CD14-positive monocyte (primary cell): ENCODE measurements at regions not wholly inside any gene's neighbourhood (a gene's known extent, or its start where the extent isn't known, plus 50 kb on each side); places are given as distances from the start of the nearest gene placed in this dataset.

Source experiments
- DNase-seq, 3 donors: peaks; one replicate each; pipeline ENCODE4 v3.0.0-alpha.2; 2011 to 2022
- H2AFZ ChIP-seq: 2 replicates; pipeline ENCODE4 v1.6.0; 2012; ENCODE audit warnings: mild to moderate bottlenecking, low read depth, low read length, inconsistent platforms; ENCODE audit not compliant: insufficient read depth, poor library complexity, severe bottlenecking
- H3K27ac ChIP-seq, 2 donors: 1 replicate in 1 of 2; 2 replicates in 1 of 2; pipeline ENCODE4 v1.5.1; 2012 to 2013; ENCODE audit warnings: low read length in 2 of 2, control low read depth in 1 of 2, inconsistent platforms in 1 of 2, low read depth in 1 of 2, mild to moderate bottlenecking in 1 of 2
- H3K27me3 ChIP-seq, 2 donors: one replicate each; pipeline versions ENCODE4 v1.6.0 to v1.6.1; 2011 to 2013; ENCODE audit warnings: low read length in 2 of 2; ENCODE audit not compliant: control insufficient read depth in 2 of 2, insufficient read depth in 2 of 2
- H3K36me3 ChIP-seq, 2 donors: replicated peaks in 1 of 2; 1 replicate in 1 of 2; 2 replicates in 1 of 2; pipeline versions ENCODE4 v1.5.1 to v1.6.1; 2012 to 2013; ENCODE audit warnings: low read length in 2 of 2, control low read depth in 1 of 2, inconsistent platforms in 1 of 2, mild to moderate bottlenecking in 1 of 2; ENCODE audit not compliant: insufficient read depth in 2 of 2, control insufficient read depth in 1 of 2
- H3K4me1 ChIP-seq, 2 donors: 1 replicate in 1 of 2; 2 replicates in 1 of 2; pipeline versions ENCODE4 v1.5.1 to v1.6.1; 2012 to 2013; ENCODE audit warnings: low read length in 2 of 2, control low read depth in 1 of 2, inconsistent platforms in 1 of 2, mild to moderate bottlenecking in 1 of 2, moderate library complexity in 1 of 2; ENCODE audit not compliant: insufficient read depth in 2 of 2, control insufficient read depth in 1 of 2
- H3K4me2 ChIP-seq: replicated peaks from 2 replicates; pipeline ENCODE3; 2012; ENCODE audit warnings: low read length, moderate library complexity, mild to moderate bottlenecking; ENCODE audit not compliant: poor library complexity, severe bottlenecking; ENCODE audit errors: extremely low read depth
- H3K4me3 ChIP-seq, 3 experiments: fragments of 200-600 bp in 1 of 3; sonication (generic) in 1 of 3; replicated peaks in 1 of 3; 1 replicate in 2 of 3; 2 replicates in 1 of 3; pipeline ENCODE4 v1.5.1; 2011 to 2013; ENCODE audit warnings: low read length in 3 of 3, mild to moderate bottlenecking in 3 of 3, control low read depth in 2 of 3, low read depth in 2 of 3, inconsistent platforms in 1 of 3, moderate library complexity in 1 of 3
- H3K79me2 ChIP-seq: 2 replicates; pipeline ENCODE4 v1.6.0; 2012; ENCODE audit warnings: mild to moderate bottlenecking, control low read depth, inconsistent platforms, low read length, moderate library complexity; ENCODE audit not compliant: insufficient read depth
- H3K9ac ChIP-seq: 2 replicates; pipeline ENCODE4 v1.6.0; 2017; ENCODE audit warnings: low read length, mild to moderate bottlenecking; ENCODE audit not compliant: insufficient read depth, poor library complexity, severe bottlenecking
- H3K9me3 ChIP-seq, 2 donors: replicated peaks in 1 of 2; 1 replicate in 1 of 2; 2 replicates in 1 of 2; pipeline versions ENCODE4 v1.5.1 to v1.6.1; 2012 to 2013; ENCODE audit warnings: low read length in 2 of 2, control low read depth in 1 of 2; ENCODE audit not compliant: control insufficient read depth in 1 of 2, insufficient read depth in 1 of 2
- H4K20me1 ChIP-seq: 2 replicates; pipeline ENCODE4 v1.6.0; 2012; ENCODE audit warnings: mild to moderate bottlenecking, low read length, control low read depth, moderate library complexity; ENCODE audit not compliant: insufficient read depth
- H3K27ac Mint-ChIP-seq, 7 donors: one replicate each; pipeline ENCODE4 v1.8.0; 2020; ENCODE audit warnings: mild to moderate bottlenecking in 7 of 7, mixed read lengths in 7 of 7, moderate library complexity in 6 of 7, inconsistent platforms in 2 of 7
- H3K27me3 Mint-ChIP-seq, 3 donors: one replicate each; pipeline ENCODE4 v1.8.0; 2021 to 2022; ENCODE audit warnings: low read depth in 3 of 3, mild to moderate bottlenecking in 3 of 3, mixed read lengths in 3 of 3, moderate library complexity in 3 of 3, inconsistent platforms in 1 of 3
- H3K36me3 Mint-ChIP-seq, 2 donors: one replicate each; pipeline ENCODE4 v1.8.0; 2020; ENCODE audit warnings: mixed read lengths in 2 of 2, inconsistent platforms in 1 of 2, mild to moderate bottlenecking in 1 of 2
- H3K4me1 Mint-ChIP-seq: one replicate; pipeline ENCODE4 v1.8.0; 2020; ENCODE audit warnings: mild to moderate bottlenecking, mixed read lengths
- H3K4me3 Mint-ChIP-seq, 2 donors: one replicate each; pipeline ENCODE4 v1.8.0; 2020; ENCODE audit warnings: mild to moderate bottlenecking in 2 of 2, mixed read lengths in 2 of 2, moderate library complexity in 1 of 2
- H3K9me3 Mint-ChIP-seq, 7 donors: one replicate each; pipeline ENCODE4 v1.8.0; 2020 to 2022; ENCODE audit warnings: mixed read lengths in 7 of 7, mild to moderate bottlenecking in 6 of 7, moderate library complexity in 6 of 7, inconsistent platforms in 2 of 7
- WGBS: methylation state at CpG from one replicate; pipeline ENCODE4 v1.1.5; 2013; ENCODE audit warnings: missing lambda C conversion rate; ENCODE audit not compliant: insufficient coverage; 5-methylcytosine and 5-hydroxymethylcytosine counted together
- intact Hi-C, 2 donors: fragments of 100-400 bp; cut with micrococcal nuclease; formaldehyde crosslinking; loops; one replicate each; pipeline versions ENCODE4 v1.15.0 to v1.15.1; 2023
- TF ChIP-seq, protein P1 (sequence below): fragments of 200-600 bp; IDR thresholded peaks from one replicate; pipeline ENCODE4 v1.8.0; 2022; ENCODE audit warnings: antibody characterized with exemption, mild to moderate bottlenecking

- intact Hi-C loops, result no loop called here
- Histone ChIP-seq H3K36me3 (no peaks in the 10 kb centered on the region), H2AFZ (no peak overlapping the region), H3K27ac (no peak overlapping the region), H3K27me3 (no peaks in the 10 kb centered on the region), H4K20me1 (no peaks in the 10 kb centered on the region), H3K9ac (no peak overlapping the region), H3K4me2 (no peak overlapping the region), H3K4me3 (no peak overlapping the region), H3K79me2 (no peaks in the 10 kb centered on the region), H3K4me1 (no peaks in the 10 kb centered on the region), H3K9me3 (peaks cover 0 to 10% of the 10 kb centered on the region in 2 donors)
- TF ChIP-seq, protein P1, sequence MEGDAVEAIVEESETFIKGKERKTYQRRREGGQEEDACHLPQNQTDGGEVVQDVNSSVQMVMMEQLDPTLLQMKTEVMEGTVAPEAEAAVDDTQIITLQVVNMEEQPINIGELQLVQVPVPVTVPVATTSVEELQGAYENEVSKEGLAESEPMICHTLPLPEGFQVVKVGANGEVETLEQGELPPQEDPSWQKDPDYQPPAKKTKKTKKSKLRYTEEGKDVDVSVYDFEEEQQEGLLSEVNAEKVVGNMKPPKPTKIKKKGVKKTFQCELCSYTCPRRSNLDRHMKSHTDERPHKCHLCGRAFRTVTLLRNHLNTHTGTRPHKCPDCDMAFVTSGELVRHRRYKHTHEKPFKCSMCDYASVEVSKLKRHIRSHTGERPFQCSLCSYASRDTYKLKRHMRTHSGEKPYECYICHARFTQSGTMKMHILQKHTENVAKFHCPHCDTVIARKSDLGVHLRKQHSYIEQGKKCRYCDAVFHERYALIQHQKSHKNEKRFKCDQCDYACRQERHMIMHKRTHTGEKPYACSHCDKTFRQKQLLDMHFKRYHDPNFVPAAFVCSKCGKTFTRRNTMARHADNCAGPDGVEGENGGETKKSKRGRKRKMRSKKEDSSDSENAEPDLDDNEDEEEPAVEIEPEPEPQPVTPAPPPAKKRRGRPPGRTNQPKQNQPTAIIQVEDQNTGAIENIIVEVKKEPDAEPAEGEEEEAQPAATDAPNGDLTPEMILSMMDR, result no peak
- H3K36me3 Mint-ChIP-seq, result no peaks in the 10 kb centered on the region
- no peak for DNase-seq
- H3K4me1 Mint-ChIP-seq, result peaks cover 6% of the 10 kb centered on the region
- peaks cover 9 to 23% (median 18%) of the 10 kb centered on the region in 7 donors for H3K9me3 Mint-ChIP-seq
- no peak overlapping the region for H3K4me3 Mint-ChIP-seq
- no peaks in the 10 kb centered on the region for H3K27me3 Mint-ChIP-seq
- H3K27ac Mint-ChIP-seq, result no peak overlapping the region
Measured at GRCh38 chr4:38452009-38452408, 212.0 kb upstream of the KLF3 start.

DNA sequence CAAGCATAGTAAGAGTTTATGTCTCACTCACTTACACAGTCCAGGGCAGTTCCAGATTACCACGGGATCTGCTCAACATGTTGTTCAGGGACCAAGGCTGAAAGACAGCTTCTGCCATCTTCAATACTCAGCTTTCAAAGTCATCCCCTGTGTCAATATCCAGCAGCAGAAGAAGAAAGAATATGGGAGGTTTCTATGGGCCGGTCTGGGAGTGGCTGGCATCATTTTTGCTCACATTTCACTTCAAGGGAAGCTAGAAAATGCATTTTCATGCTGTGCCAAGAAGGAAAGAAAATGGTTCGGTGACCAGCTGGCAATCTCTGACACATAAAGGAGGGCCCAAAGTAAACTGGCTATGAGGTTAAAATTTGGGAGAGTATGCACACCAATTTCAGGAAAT lies 211.5 kb upstream of the KLF3 start:
- no peaks in the 10 kb centered on the region for H3K27me3 ChIP-seq
- H3K4me3 Mint-ChIP-seq, result no peak overlapping the region
- TF ChIP-seq, protein P1, result no peak
- no peak overlapping the region for H2AFZ ChIP-seq
- H3K27ac ChIP-seq, result no peak overlapping the region
- no peak overlapping the region for H3K27ac Mint-ChIP-seq
- peaks cover 0 to under 1% (median 0%) of the 10 kb centered on the region in 3 donors for H3K27me3 Mint-ChIP-seq
- H3K4me1 ChIP-seq, result no peaks in the 10 kb centered on the region
- no peaks in the 10 kb centered on the region for H4K20me1 ChIP-seq
- peaks cover 0 to 10% of the 10 kb centered on the region in 2 donors for H3K9me3 ChIP-seq
- no peak overlapping the region for H3K4me3 ChIP-seq
- H3K4me1 Mint-ChIP-seq, result peaks cover 6% of the 10 kb centered on the region
- DNase-seq, result no peak
- H3K9ac ChIP-seq, result no peak overlapping the region
- 90% methylated on average over 1 of the region's 3 CpGs for WGBS
- intact Hi-C loops, result no loop called here
- no peak overlapping the region for H3K4me2 ChIP-seq
- no peaks in the 10 kb centered on the region for H3K79me2 ChIP-seq
- H3K36me3 Mint-ChIP-seq, result no peaks in the 10 kb centered on the region
- peaks cover 7 to 18% (median 17%) of the 10 kb centered on the region in 7 donors for H3K9me3 Mint-ChIP-seq
- H3K36me3 ChIP-seq, result no peaks in the 10 kb centered on the region
